ENCODE measurements at regions not wholly inside any gene's neighbourhood (a gene's known extent, or its start where the extent isn't known, plus 50 kb on each side); places are given as distances from the start of the nearest gene placed in this dataset.

DNA sequence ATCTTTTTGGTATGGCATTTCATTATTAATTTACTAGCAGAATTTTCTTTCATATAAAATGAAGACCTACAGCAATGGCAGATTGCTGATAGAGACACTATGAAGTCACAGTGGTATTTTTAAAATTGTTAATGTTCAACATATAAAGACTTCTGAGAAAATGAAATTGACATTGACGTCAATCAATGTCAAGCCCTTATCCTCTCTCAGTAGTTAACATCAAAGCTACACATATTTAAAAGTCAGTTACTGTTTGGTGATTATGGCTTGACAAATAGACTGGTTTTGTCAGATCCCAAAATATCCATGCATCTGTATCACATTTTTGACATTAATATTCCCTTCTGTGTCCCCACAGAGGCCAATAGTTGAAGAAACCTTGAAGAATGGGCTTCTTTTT lies 1069.1 kb upstream of the SEL1L start:
- no peak for DNase-seq (ENCODE audit: low read depth, low spot score)
- no peak for TF ChIP-seq CTCF (conservative IDR thresholded peaks at IDR 0.05)
- H3K27ac Mint-ChIP-seq (ENCODE audit: unreplicated experiment), result no peak overlapping the region
- H3K27me3 Mint-ChIP-seq (ENCODE audit: low read depth), result no peaks in the 10 kb centered on the region
- no peaks in the 10 kb centered on the region for H3K4me1 Mint-ChIP-seq
- H3K36me3 Mint-ChIP-seq (ENCODE audit: low read depth), result no peaks in the 10 kb centered on the region
- peaks cover 6% of the 10 kb centered on the region for H3K9me3 Mint-ChIP-seq
- no peak overlapping the region for H3K4me3 Mint-ChIP-seq

DNA sequence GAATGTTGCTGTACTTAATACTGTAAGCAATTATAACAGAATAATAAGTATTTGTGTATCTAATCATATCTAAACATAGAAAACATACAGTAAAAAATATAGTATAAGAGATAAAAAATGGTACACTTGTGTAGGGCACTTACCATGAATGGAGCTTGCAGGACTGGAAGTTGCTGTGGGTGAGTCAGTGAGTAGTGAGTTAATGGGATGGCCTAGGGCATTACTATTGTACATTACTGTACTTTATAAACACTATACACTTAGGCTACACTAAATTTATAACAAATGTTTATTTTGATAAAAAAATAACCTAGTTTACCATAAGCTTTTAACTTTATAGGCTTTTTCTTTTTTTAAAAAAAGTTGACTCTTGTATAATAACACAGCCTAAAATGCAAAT lies 1071.2 kb upstream of the SEL1L start:
- Mint-ChIP-seq H3K9me3 (no peaks in the 10 kb centered on the region), H3K4me1 (no peaks in the 10 kb centered on the region), H3K4me3 (no peak overlapping the region), H3K27ac (ENCODE audit: unreplicated experiment) (no peak overlapping the region), H3K27me3 (ENCODE audit: low read depth) (no peaks in the 10 kb centered on the region), H3K36me3 (ENCODE audit: low read depth) (no peaks in the 10 kb centered on the region)
- TF ChIP-seq CTCF (conservative IDR thresholded peaks at IDR 0.05), result no peak
- DNase-seq (ENCODE audit: low read depth, low spot score), result no peak

DNA sequence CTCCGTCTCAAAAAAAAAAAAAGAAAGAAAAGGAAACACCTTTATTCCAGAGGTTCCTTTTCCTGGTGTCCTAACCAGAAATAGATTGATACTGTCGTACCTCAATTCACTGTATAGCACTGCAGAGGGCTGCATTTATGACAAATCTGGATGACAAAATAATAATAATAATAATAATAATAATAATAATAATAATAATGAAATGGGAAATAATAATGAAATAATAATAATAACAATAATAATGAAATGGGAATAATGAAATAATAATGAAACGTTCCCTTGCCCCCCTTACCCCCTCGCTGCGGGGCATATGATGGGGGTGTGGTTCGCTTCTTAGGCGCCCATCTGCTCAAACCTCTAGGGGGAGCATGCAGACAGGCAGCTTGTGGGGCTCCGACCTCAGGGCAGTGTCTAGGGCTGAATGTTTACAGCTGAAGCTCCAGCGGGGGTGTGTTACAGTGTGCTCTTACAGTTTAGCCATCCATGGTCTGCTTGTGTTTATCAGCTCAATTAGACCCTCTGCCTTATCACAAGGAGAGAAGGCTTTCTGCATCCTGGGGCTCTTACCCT lies 1088.3 kb upstream of the SEL1L start:
- no peak for TF ChIP-seq CTCF (conservative IDR thresholded peaks at IDR 0.05)
- Mint-ChIP-seq H3K27me3 (ENCODE audit: low read depth) (peaks cover 3% of the 10 kb centered on the region), H3K4me3 (no peak overlapping the region), H3K9me3 (peaks cover 5% of the 10 kb centered on the region), H3K27ac (ENCODE audit: unreplicated experiment) (no peak overlapping the region), H3K36me3 (ENCODE audit: low read depth) (no peaks in the 10 kb centered on the region), H3K4me1 (peaks cover 14% of the 10 kb centered on the region)
- no peak for DNase-seq (ENCODE audit: low read depth, low spot score)

GRCh38 chr14:82626156-82627066 lies 1092.8 kb upstream of the SEL1L start:
- TF ChIP-seq CTCF (conservative IDR thresholded peaks at IDR 0.05), result no peak
- Mint-ChIP-seq H3K27me3 (ENCODE audit: low read depth) (no peaks in the 10 kb centered on the region), H3K27ac (ENCODE audit: unreplicated experiment) (no peak overlapping the region), H3K4me3 (no peak overlapping the region), H3K9me3 (peaks cover 5% of the 10 kb centered on the region), H3K4me1 (peaks cover 14% of the 10 kb centered on the region), H3K36me3 (ENCODE audit: low read depth) (no peaks in the 10 kb centered on the region)
- DNase-seq (ENCODE audit: low read depth, low spot score), result no peak

- no peaks in the 10 kb centered on the region for H3K4me1 Mint-ChIP-seq
- no peak overlapping the region for H3K27ac Mint-ChIP-seq (ENCODE audit: unreplicated experiment)
- H3K27me3 Mint-ChIP-seq (ENCODE audit: low read depth), result no peaks in the 10 kb centered on the region
- no peak overlapping the region for H3K4me3 Mint-ChIP-seq
- no peaks in the 10 kb centered on the region for H3K36me3 Mint-ChIP-seq (ENCODE audit: low read depth)
- no peak for DNase-seq (ENCODE audit: low read depth, low spot score)
- H3K9me3 Mint-ChIP-seq, result peaks cover 4% of the 10 kb centered on the region
- TF ChIP-seq CTCF (conservative IDR thresholded peaks at IDR 0.05), result no peak
Measured at GRCh38 chr14:82635915-82636314, 1102.3 kb upstream of the SEL1L start.
